SK-N-SH treated with all-trans-retinoic acid at 6 μM for 48 hours (cell line): ENCODE measurements at regions not wholly inside any gene's neighbourhood (a gene's known extent, or its start where the extent isn't known, plus 50 kb on each side); places are given as distances from the start of the nearest gene placed in this dataset.
"Not testable (repeated sequence)": the region's sequence is repeated elsewhere in the genome, so short reads cannot be mapped to it uniquely, and the experiment has no call there.

ENCODE experiments used
- ATAC-seq: fragments of 200-7000 bp; cut with Tn5 transposase; 3 replicates; pipeline ENCODE4 v1.9.1; 2020; ENCODE audit warnings: mild to moderate bottlenecking, moderate library complexity
- ARNTL ChIP-seq: fragments of 450-650 bp; formaldehyde crosslinking; IDR thresholded peaks from 2 replicates; pipeline ENCODE4 v1.5.0; 2020; ENCODE audit warnings: low read depth, mild to moderate bottlenecking, moderate library complexity, borderline replicate concordance
- ESRRG ChIP-seq: fragments of 250-450 bp; sonication (Bioruptor Pico); IDR thresholded peaks from 2 replicates; pipeline ENCODE4 v1.6.1; 2021; ENCODE audit warnings: mild to moderate bottlenecking
- GLIS3 ChIP-seq: fragments of 250-450 bp; sonication (Bioruptor Pico); IDR thresholded peaks from 2 replicates; pipeline ENCODE4 v1.5.0; 2020; ENCODE audit warnings: mild to moderate bottlenecking, moderate library complexity
- ISL1 ChIP-seq: fragments of 250-450 bp; sonication (Bioruptor Pico); IDR thresholded peaks from 2 replicates; pipeline ENCODE4 v2.1.2; 2022; ENCODE audit warnings: mild to moderate bottlenecking, moderate library complexity
- OSR1 ChIP-seq: fragments of 250-450 bp; sonication (Bioruptor Pico); IDR thresholded peaks from 2 replicates; pipeline ENCODE4 v1.8.0; 2022; ENCODE audit warnings: moderate library complexity, mild to moderate bottlenecking, inconsistent platforms
- PPARA ChIP-seq: fragments of 250-450 bp; sonication (Bioruptor Pico); IDR thresholded peaks from 2 replicates; pipeline ENCODE4 v1.5.0; 2020; ENCODE audit warnings: mild to moderate bottlenecking, borderline replicate concordance
- RARB ChIP-seq: fragments of 250-450 bp; sonication (Bioruptor Pico); IDR thresholded peaks from 2 replicates; pipeline ENCODE4 v1.8.0; 2021; ENCODE audit warnings: mild to moderate bottlenecking, moderate library complexity
- SNAI2 ChIP-seq: fragments of 250-450 bp; sonication (Bioruptor Pico); IDR thresholded peaks from 2 replicates; pipeline ENCODE4 v1.5.0; 2020; ENCODE audit warnings: mild to moderate bottlenecking, moderate library complexity
- TCF4 ChIP-seq: fragments of 250-450 bp; sonication (Bioruptor Pico); IDR thresholded peaks from 2 replicates; pipeline ENCODE4 v1.8.0; 2021; ENCODE audit warnings: mild to moderate bottlenecking, moderate library complexity, borderline replicate concordance
- TOX ChIP-seq: fragments of 250-450 bp; sonication (Bioruptor Pico); IDR thresholded peaks from 2 replicates; pipeline ENCODE4 v1.8.0; 2021; ENCODE audit warnings: mild to moderate bottlenecking, moderate library complexity, borderline replicate concordance
- ZC3H10 ChIP-seq: fragments of 250-450 bp; sonication (Bioruptor Pico); IDR thresholded peaks from 2 replicates; pipeline ENCODE4 v1.5.1; 2021; ENCODE audit warnings: mild to moderate bottlenecking, moderate library complexity
- ZFP3 ChIP-seq: fragments of 250-450 bp; sonication (Bioruptor Pico); IDR thresholded peaks from 2 replicates; pipeline ENCODE4 v1.5.0; 2020; ENCODE audit warnings: mild to moderate bottlenecking, moderate library complexity
- ZFP30 ChIP-seq: fragments of 450-650 bp; formaldehyde crosslinking; IDR thresholded peaks from 2 replicates; pipeline ENCODE4 v1.5.0; 2022; ENCODE audit warnings: mild to moderate bottlenecking, moderate library complexity
- ZNF8 ChIP-seq: fragments of 450-650 bp; formaldehyde crosslinking; IDR thresholded peaks from 2 replicates; pipeline ENCODE4 v1.5.0; 2020; ENCODE audit warnings: mild to moderate bottlenecking, moderate library complexity
- TF ChIP-seq, protein P1 (sequence below): fragments of 250-450 bp; sonication (Bioruptor Pico); IDR thresholded peaks from 2 replicates; pipeline ENCODE4 v1.8.0; 2020; ENCODE audit warnings: mild to moderate bottlenecking, moderate library complexity, borderline replicate concordance
- TF ChIP-seq, protein P2 (sequence below): fragments of 250-450 bp; sonication (Bioruptor Pico); IDR thresholded peaks from 2 replicates; pipeline ENCODE4 v1.5.0; 2020; ENCODE audit warnings: mild to moderate bottlenecking, moderate library complexity
- TF ChIP-seq, protein P3 (sequence below): fragments of 250-450 bp; sonication (Bioruptor Pico); IDR thresholded peaks from 2 replicates; pipeline ENCODE4 v1.8.0; 2021; ENCODE audit warnings: low read depth, mild to moderate bottlenecking, moderate library complexity, borderline replicate concordance
- TF ChIP-seq, protein P4 (sequence below): fragments of 250-450 bp; sonication (Bioruptor Pico); IDR thresholded peaks from 2 replicates; pipeline ENCODE4 v1.5.1; 2021; ENCODE audit warnings: mild to moderate bottlenecking, moderate library complexity

DNA sequence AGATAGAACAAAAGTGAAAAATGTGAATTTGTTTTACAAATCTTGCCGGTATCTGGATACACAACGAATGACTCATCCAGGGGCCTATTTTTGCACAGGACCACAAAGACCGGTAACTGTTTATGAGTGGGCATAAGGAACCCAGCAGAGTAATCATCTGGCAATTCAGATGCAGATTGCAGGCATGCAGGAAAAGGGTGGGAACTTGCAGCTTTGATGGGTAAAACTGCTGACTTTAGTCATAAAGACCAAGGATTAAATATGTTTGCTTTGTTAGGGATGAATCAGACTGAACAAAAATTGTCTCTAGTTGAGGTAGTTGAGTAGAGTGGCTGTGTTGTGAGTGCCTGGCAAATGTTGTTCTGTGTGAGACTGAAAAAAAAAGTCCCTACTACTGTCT, 309.6 kb upstream of the CCNH start:
- ATAC-seq, result no peak
- TF ChIP-seq, protein P1, sequence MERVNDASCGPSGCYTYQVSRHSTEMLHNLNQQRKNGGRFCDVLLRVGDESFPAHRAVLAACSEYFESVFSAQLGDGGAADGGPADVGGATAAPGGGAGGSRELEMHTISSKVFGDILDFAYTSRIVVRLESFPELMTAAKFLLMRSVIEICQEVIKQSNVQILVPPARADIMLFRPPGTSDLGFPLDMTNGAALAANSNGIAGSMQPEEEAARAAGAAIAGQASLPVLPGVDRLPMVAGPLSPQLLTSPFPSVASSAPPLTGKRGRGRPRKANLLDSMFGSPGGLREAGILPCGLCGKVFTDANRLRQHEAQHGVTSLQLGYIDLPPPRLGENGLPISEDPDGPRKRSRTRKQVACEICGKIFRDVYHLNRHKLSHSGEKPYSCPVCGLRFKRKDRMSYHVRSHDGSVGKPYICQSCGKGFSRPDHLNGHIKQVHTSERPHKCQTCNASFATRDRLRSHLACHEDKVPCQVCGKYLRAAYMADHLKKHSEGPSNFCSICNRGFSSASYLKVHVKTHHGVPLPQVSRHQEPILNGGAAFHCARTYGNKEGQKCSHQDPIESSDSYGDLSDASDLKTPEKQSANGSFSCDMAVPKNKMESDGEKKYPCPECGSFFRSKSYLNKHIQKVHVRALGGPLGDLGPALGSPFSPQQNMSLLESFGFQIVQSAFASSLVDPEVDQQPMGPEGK, result no peak

DNA sequence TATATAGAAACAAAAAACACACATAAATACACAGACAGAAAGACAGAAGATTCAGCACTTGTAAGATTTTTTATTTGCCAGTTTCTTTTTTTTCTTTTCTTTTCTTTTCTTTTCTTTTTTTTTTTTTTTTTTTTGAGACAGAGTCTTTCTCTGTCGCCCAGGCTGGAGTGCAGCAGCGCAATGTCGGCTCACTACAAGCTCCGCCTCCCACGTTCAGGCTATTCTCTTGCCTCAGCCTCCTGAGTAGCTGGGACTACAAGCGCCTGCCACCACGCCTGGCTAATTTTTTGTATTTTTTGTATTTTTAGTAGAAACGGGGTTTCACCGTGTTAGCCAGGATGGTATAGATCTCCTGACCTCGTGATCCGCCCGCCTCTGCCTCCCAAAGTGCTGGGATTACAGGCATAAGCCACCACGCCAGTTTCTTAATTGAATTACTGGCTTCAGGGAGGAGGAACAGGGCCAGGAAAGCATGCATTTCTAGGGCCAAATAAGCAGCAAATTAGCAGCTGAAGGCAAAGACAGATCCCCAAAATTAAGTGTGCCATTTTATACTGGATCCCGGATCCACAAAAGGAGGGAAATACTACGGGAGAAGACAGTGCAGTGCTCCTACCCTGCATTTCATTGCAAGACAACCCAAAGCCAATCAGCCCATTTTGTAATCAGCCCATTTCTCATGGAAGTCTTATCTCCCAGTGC, 305.6 kb upstream of the CCNH start:
- not testable (repeated sequence) for ATAC-seq

DNA sequence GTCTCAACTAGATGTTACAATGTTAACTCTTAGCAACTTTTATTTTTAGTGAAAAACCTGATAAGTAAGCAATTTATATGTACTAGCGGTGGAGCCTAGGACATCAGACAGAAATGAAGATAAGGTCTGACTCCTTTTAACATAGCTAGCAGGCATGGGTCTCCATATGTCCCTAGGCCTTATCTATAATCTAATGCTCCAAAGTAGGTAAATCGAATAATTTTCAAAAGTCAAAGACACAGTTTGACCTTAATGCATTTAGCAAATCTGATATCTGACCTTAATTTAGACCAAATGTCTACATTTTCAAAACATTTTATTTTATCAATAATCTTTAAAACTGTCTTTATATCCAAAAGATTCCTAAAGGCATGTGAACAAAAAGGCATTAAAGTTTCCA, 305.0 kb upstream of the CCNH start:
- TF ChIP-seq TCF4 (peak; percentile 76; the same call in 1 of the 2 replicates), GLIS3 (CRISPR knock-in tag) (no peak), ZFP30 (CRISPR knock-in tag) (no peak)
- TF ChIP-seq, protein P2, sequence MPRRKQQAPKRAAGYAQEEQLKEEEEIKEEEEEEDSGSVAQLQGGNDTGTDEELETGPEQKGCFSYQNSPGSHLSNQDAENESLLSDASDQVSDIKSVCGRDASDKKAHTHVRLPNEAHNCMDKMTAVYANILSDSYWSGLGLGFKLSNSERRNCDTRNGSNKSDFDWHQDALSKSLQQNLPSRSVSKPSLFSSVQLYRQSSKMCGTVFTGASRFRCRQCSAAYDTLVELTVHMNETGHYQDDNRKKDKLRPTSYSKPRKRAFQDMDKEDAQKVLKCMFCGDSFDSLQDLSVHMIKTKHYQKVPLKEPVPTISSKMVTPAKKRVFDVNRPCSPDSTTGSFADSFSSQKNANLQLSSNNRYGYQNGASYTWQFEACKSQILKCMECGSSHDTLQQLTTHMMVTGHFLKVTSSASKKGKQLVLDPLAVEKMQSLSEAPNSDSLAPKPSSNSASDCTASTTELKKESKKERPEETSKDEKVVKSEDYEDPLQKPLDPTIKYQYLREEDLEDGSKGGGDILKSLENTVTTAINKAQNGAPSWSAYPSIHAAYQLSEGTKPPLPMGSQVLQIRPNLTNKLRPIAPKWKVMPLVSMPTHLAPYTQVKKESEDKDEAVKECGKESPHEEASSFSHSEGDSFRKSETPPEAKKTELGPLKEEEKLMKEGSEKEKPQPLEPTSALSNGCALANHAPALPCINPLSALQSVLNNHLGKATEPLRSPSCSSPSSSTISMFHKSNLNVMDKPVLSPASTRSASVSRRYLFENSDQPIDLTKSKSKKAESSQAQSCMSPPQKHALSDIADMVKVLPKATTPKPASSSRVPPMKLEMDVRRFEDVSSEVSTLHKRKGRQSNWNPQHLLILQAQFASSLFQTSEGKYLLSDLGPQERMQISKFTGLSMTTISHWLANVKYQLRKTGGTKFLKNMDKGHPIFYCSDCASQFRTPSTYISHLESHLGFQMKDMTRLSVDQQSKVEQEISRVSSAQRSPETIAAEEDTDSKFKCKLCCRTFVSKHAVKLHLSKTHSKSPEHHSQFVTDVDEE, result 0 out of 2 replicates have a peak, but pooled peaks have one; percentile 20
- TF ChIP-seq, protein P1, result no peak
- ATAC-seq, result no peak

DNA sequence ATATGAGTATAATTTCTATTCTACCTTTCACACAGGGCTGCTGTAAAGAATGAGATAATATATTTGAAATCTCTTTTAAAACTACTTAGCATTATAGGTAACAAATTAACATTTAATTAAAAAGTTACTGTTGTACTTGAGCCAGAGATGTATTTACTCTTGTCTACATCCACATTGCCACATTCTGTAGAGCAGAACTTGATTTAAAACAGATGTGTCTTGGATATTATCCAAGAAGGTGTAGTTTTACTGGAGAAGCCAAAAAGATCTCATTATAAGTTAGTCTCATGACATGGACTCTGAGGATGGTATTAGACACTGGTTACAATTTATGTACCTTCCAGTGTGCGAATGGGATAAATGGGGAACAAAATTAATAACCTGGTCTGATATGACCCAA, 293.1 kb upstream of the CCNH start:
- TF ChIP-seq, protein P2, result peak; percentile 36; the same call in 1 of the 2 replicates
- peak; percentile 46; the same call in 1 of the 2 replicates for TF ChIP-seq ISL1 (CRISPR knock-in tag)
- no peak for TF ChIP-seq ZFP3 (CRISPR knock-in tag)
- peak; percentile 75 for TF ChIP-seq TCF4
- no peak; the same call in 2 of the 3 replicates for ATAC-seq

DNA sequence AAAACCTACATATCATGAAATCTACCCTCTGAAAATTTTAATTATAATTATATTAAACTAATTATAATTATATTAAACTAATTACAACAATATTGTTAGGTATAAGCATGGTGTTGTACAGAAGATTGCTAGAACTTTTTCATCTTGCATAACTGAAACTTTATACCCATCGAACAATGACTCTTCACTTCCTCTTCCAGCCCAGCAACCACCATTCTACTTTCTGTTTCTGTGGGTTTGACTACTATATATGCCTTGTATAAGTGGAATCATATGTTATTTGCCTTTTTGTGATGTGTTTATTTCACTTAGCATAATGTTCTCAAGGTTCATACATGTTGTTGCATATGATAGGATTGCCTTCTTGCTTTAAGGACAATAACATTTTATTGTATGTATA, 274.2 kb upstream of the CCNH start:
- no peak for ATAC-seq
- TF ChIP-seq GLIS3 (CRISPR knock-in tag) (no peak), ISL1 (CRISPR knock-in tag) (no peak), SNAI2 (CRISPR knock-in tag) (no peak), TCF4 (no peak), RARB (CRISPR knock-in tag) (no peak), ZFP30 (CRISPR knock-in tag) (no peak), PPARA (no peak), ZC3H10 (CRISPR knock-in tag) (no peak), ESRRG (no peak), ARNTL (CRISPR knock-in tag) (no peak), OSR1 (CRISPR knock-in tag) (no peak), ZNF8 (CRISPR knock-in tag) (no peak), TOX (no peak)
- TF ChIP-seq, protein P1, result no peak
- TF ChIP-seq, protein P3, sequence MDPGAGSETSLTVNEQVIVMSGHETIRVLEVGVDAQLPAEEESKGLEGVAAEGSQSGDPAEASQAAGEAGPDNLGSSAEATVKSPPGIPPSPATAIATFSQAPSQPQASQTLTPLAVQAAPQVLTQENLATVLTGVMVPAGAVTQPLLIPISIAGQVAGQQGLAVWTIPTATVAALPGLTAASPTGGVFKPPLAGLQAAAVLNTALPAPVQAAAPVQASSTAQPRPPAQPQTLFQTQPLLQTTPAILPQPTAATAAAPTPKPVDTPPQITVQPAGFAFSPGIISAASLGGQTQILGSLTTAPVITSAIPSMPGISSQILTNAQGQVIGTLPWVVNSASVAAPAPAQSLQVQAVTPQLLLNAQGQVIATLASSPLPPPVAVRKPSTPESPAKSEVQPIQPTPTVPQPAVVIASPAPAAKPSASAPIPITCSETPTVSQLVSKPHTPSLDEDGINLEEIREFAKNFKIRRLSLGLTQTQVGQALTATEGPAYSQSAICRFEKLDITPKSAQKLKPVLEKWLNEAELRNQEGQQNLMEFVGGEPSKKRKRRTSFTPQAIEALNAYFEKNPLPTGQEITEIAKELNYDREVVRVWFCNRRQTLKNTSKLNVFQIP (CRISPR knock-in tag), result no peak
- TF ChIP-seq, protein P4, sequence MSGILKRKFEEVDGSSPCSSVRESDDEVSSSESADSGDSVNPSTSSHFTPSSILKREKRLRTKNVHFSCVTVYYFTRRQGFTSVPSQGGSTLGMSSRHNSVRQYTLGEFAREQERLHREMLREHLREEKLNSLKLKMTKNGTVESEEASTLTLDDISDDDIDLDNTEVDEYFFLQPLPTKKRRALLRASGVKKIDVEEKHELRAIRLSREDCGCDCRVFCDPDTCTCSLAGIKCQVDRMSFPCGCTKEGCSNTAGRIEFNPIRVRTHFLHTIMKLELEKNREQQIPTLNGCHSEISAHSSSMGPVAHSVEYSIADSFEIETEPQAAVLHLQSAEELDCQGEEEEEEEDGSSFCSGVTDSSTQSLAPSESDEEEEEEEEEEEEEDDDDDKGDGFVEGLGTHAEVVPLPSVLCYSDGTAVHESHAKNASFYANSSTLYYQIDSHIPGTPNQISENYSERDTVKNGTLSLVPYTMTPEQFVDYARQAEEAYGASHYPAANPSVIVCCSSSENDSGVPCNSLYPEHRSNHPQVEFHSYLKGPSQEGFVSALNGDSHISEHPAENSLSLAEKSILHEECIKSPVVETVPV (CRISPR knock-in tag), result no peak
